Astrocyte of the hippocampus (primary cell): ENCODE measurements at regions not wholly inside any gene's neighbourhood (a gene's known extent, or its start where the extent isn't known, plus 50 kb on each side); places are given as distances from the start of the nearest gene placed in this dataset.

Source experiments
- DNase-seq: peaks from one replicate; pipeline ENCODE4 v3.0.0; 2011; ENCODE audit warnings: low read depth, low spot score

- no peak for DNase-seq
These were observed 109.8 kb upstream of the CPSF6 start for GRCh38 chr12:69129564-69129963.

DNA sequence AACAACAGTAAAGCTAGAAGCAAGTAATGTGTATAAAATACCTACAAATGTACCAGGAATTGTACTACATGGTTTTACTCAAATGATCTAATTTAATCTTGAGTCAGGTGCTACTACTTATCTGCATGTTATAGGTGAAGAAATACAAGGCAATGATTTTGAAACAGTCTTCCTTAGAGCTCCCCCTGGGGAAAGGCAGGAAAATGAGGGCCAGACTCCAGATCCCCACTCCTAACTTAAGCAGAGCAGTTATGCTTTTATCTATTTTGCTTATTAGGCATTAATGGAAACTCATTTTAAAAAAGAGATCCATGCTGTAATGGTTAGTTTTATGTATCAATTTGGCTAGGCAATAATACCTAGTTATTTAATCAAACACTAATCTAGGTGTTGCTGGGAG, 109.3 kb upstream of the CPSF6 start:
- no peak for DNase-seq

GRCh38 chr12:69131077-69131476, 108.3 kb upstream of the CPSF6 start:
- no peak for DNase-seq

GRCh38 chr12:69136931-69137613, 102.3 kb upstream of the CPSF6 start:
- no peak for DNase-seq

- no peak for DNase-seq
These were observed 98.3 kb upstream of the CPSF6 start for GRCh38 chr12:69141074-69141473.

DNA sequence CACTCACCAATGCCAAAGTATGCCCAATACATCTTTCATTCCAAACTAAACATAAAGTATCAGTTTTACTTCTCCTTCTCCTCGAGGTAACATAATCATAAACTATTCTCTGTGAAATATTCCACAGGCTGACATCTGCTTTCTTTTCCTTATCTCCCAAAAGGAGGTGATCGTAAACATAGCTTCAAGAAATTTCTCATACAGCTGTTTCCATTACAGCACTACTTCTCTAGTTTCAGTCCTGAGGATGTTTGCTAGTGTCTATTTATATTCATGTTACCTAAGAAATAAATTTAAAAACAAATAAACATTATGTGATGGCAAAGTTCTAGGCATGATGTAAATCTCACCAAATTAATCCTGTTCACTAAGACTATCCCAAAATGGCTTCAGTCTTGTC, 90.1 kb upstream of the CPSF6 start:
- no peak for DNase-seq

DNA sequence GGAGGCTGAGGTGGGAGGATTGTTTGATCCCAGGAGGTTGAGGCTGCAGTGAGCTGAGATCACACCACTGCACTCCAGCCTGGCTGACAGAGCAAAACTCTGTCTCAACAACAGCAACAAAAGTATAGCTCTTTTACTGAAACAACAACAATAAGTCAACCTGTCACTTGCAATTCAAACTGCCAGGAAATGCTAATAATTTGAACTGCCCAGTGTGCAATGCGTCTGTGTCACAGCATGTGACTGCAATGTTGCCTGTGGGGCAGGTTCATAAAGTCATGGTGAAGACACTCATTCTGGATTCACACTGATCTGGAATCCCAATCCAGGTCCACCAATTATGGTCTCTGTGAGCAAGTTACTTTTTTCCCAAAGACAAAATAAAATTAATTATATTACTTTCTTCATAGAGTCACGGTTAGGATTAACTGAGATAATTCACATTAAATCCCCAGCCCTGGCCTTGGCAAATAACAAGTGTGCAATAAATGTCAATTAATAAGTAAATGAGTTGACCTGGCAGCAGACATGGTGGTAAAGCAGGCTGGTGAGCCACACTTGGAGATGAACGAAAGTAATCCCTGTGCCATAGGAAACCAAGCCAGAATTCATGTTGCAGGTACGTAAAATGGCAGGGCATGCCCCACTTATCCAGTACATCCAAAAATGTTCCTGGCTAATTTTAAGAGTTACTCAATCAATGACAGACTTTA, 89.1 kb upstream of the CPSF6 start:
- DNase-seq = no peak

DNA sequence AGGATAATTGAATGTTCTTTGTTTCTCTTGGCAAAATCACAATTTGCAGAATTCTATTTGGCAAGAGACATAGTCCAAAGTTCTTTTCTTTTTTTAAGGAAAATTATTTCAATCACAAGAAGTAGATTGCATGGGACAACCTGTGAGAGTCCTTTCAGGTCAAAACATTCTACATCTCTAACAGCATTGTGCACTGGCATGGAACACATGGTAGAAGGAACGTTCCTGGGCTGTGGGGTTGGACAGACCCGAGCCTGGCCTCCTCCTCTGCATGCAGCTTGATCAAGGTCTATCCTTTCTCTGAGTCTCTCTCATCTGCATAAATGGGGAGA, 88.6 kb upstream of the CPSF6 start:
- no peak for DNase-seq

- no peak for DNase-seq
These were observed 88.1 kb upstream of the CPSF6 start for GRCh38 chr12:69151254-69151764.

- DNase-seq = peak; percentile 70
These were observed 84.6 kb upstream of the CPSF6 start for GRCh38 chr12:69154585-69155363.

- peak; percentile 94 for DNase-seq
These were observed 82.2 kb upstream of the CPSF6 start for GRCh38 chr12:69157023-69157655.

DNA sequence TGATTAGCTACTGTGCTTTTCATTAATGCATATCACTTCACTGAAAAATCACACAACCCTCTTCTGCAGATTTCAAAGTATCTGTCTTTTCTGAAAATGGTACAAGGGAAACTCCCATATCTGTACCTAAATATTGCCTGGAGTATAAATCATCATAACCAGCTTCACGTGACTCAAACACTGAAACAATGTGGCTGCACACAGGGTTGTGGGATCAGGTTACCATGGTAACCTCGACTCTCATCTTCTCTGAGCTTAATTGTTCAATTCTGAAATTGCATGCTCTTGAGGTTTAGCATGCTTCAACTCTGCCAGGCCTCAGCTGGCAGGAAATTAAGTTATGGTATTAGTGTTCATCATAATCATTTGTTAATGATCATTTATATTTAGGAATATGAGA, 77.5 kb upstream of the CPSF6 start:
- peak; percentile 27 for DNase-seq

DNA sequence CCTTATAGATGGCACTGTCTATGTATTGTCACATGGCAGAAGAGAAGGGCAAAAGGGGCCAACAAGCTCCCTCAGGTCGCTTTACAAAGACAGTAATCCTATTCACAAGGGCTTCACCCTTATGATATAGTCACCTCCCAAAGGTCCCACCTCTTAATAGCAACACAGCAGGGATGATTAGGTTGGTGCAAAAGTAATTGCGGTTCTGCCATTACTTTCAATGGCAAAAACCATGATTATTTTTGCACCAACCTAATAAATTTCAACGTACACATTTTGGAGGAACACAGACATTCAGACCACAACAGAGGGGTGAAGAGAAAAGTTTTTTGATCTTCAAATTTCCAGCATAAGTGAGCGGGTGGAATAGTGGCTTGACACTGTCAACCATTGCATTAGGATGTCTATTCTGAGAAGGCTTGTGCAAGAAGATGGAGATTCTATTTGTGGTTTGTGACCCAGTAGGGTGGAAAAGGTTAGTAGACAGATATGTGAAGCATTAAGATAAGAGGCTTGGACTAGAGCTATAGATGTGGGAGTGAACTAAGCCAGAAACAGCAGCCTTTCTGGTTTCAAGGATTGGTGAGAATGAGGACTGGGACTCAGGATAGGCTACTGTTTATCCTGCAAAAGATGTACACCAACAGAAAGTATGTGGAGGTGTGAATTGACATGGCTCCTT, 75.5 kb upstream of the CPSF6 start:
- DNase-seq = no peak

- DNase-seq = no peak
These were observed 71.7 kb upstream of the CPSF6 start for GRCh38 chr12:69167648-69168165.

DNA sequence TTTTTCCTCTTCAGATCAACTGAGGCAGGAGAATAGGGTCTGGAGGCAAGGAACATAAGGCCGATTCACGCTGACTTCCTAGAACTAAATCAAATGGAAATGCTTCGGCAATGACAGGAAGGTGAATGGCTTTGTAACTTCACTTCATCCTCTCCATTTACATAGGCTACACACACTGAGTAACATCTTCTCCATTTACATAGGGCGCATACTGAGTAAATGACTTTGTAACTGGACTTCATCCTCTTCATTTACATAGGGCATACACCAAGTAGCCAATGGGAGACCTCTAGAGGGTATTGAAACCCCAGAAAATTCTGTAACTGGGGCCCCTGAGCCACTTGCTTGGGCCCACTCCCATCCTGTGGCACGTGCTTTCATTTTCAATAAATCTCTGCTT, 71.0 kb upstream of the CPSF6 start:
- DNase-seq = no peak

GRCh38 chr12:69168828-69169227, 70.5 kb upstream of the CPSF6 start:
- no peak for DNase-seq

DNA sequence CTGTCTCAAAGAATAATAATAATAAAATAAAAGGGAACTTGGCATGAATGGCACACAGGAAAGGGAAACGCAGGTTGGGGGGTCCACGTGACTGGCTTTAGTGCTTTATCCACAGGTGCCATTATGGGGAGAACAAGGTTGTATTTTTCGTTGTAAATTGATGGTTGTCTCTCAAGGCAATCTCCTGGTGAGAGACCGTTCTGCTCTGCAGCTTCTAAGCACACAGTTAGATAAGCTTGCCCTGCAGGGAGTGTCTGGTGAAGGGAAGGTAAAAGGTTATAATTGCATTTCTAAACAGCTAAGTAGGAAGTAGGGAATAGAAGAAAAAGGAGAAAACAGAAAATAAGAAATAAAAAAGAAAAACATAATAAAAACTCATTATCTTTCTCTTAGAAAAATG, 69.1 kb upstream of the CPSF6 start:
- no peak for DNase-seq

- no peak for DNase-seq
These were observed 67.5 kb upstream of the CPSF6 start for GRCh38 chr12:69171881-69172280.

GRCh38 chr12:69172491-69172890, 66.9 kb upstream of the CPSF6 start:
- no peak for DNase-seq

DNA sequence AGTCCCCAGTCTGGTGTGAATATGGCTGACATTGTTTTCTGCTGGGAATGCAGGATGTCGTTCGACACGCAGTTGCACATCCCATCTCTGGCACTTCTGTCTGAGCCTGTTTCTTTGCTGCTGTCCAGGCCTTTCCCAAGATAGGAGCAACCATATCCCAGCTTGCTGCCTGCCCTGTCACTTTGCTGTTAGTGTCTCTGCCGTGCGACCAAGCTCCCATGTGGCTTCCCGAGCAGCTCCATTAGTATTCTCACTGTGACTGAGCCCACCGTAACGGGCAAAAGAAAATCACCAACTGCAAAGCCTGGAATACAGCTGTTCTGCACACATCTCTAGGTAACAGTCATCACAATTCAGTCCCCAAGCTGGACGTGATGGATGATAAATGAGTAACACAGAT, 66.0 kb upstream of the CPSF6 start:
- no peak for DNase-seq

- no peak for DNase-seq
These were observed 59.6 kb upstream of the CPSF6 start for GRCh38 chr12:69179786-69180185.
